HG03439 (cell line): ENCODE measurements at regions not wholly inside any gene's neighbourhood (a gene's known extent, or its start where the extent isn't known, plus 50 kb on each side); places are given as distances from the start of the nearest gene placed in this dataset.
"Not testable (repeated sequence)": the region's sequence is repeated elsewhere in the genome, so short reads cannot be mapped to it uniquely, and the experiment has no call there.

Source experiments
- ATAC-seq: cut with Tn5 transposase; IDR thresholded peaks from one replicate; pipeline ENCODE4 v1.9.1; 2021; ENCODE audit warnings: mild to moderate bottlenecking, moderate library complexity; ENCODE audit not compliant: unreplicated experiment

GRCh38 chr13:88188986-88189385 lies 517.8 kb downstream of the SLITRK5 start:
- no peak for ATAC-seq

GRCh38 chr13:88189728-88190127 lies 518.6 kb downstream of the SLITRK5 start:
- ATAC-seq, result no peak

- ATAC-seq, result no peak
Measured at GRCh38 chr13:88196106-88196505, 524.9 kb downstream of the SLITRK5 start.

GRCh38 chr13:88217372-88217771 lies 546.2 kb downstream of the SLITRK5 start:
- ATAC-seq, result no peak

GRCh38 chr13:88217883-88218282 lies 546.7 kb downstream of the SLITRK5 start:
- no peak for ATAC-seq

GRCh38 chr13:88223958-88224357 lies 552.8 kb downstream of the SLITRK5 start:
- no peak for ATAC-seq

GRCh38 chr13:88235441-88235840 lies 564.3 kb downstream of the SLITRK5 start:
- no peak for ATAC-seq

- no peak for ATAC-seq
Measured at GRCh38 chr13:88246239-88246638, 575.1 kb downstream of the SLITRK5 start.

GRCh38 chr13:88248393-88248792 lies 577.2 kb downstream of the SLITRK5 start:
- ATAC-seq, result no peak

- ATAC-seq, result no peak
Measured at GRCh38 chr13:88257706-88258105, 586.5 kb downstream of the SLITRK5 start.

GRCh38 chr13:88263808-88264207 lies 592.6 kb downstream of the SLITRK5 start:
- ATAC-seq, result no peak

- no peak for ATAC-seq
Measured at GRCh38 chr13:88281841-88282240, 610.7 kb downstream of the SLITRK5 start.

- no peak for ATAC-seq
Measured at GRCh38 chr13:88285329-88285728, 614.2 kb downstream of the SLITRK5 start.

GRCh38 chr13:88288326-88288725 lies 617.2 kb downstream of the SLITRK5 start:
- ATAC-seq, result no peak

- not testable (repeated sequence) for ATAC-seq
Measured at GRCh38 chr13:88291731-88292130, 620.6 kb downstream of the SLITRK5 start.

- ATAC-seq, result no peak
Measured at GRCh38 chr13:88294368-88294767, 623.2 kb downstream of the SLITRK5 start.

- ATAC-seq, result no peak
Measured at GRCh38 chr13:88303157-88303556, 632.0 kb downstream of the SLITRK5 start.

GRCh38 chr13:88303605-88304004 lies 632.4 kb downstream of the SLITRK5 start:
- no peak for ATAC-seq

GRCh38 chr13:88314496-88314895 lies 643.3 kb downstream of the SLITRK5 start:
- no peak for ATAC-seq

- no peak for ATAC-seq
Measured at GRCh38 chr13:88329066-88329465, 657.9 kb downstream of the SLITRK5 start.

GRCh38 chr13:88339271-88339741 lies 668.1 kb downstream of the SLITRK5 start:
- ATAC-seq, result no peak

- no peak for ATAC-seq
Measured at GRCh38 chr13:88345171-88345847, 674.1 kb downstream of the SLITRK5 start.

GRCh38 chr13:88360761-88361160 lies 689.6 kb downstream of the SLITRK5 start:
- ATAC-seq, result no peak
